Astrocyte (in vitro differentiated cells and primary cell): ENCODE measurements at regions not wholly inside any gene's neighbourhood (a gene's known extent, or its start where the extent isn't known, plus 50 kb on each side); places are given as distances from the start of the nearest gene placed in this dataset.
"Not testable (repeated sequence)": the region's sequence is repeated elsewhere in the genome, so short reads cannot be mapped to it uniquely, and the experiment has no call there.

ENCODE experiments used
- DNase-seq: peaks from one replicate; pipeline ENCODE4 v3.0.0-alpha.2; 2010; ENCODE audit warnings: low read depth
- FAIRE-seq: peaks from 2 replicates; lab custom pipeline; 2011; peaks lifted over from hg19 to GRCh38; lab: Jason Lieb, UNC
- H2AFZ ChIP-seq: 2 replicates; pipeline ENCODE4 v1.6.0; 2012; ENCODE audit warnings: low read depth, low read length, inconsistent platforms
- H3K27ac ChIP-seq: 2 replicates; pipeline ENCODE4 v1.5.1; 2011; ENCODE audit warnings: low read depth, low read length, inconsistent platforms
- H3K27me3 ChIP-seq: 2 replicates; pipeline ENCODE4 v1.6.0; 2011; ENCODE audit warnings: low read length, inconsistent platforms; ENCODE audit not compliant: insufficient read depth
- H3K36me3 ChIP-seq: 2 replicates; pipeline ENCODE4 v1.5.1; 2011; ENCODE audit warnings: low read length, inconsistent platforms; ENCODE audit not compliant: insufficient read depth
- H3K4me1 ChIP-seq: 2 replicates; pipeline ENCODE4 v1.5.1; 2011; ENCODE audit warnings: low read length, inconsistent platforms; ENCODE audit not compliant: insufficient read depth
- H3K4me2 ChIP-seq: 2 replicates; pipeline ENCODE4 v1.6.0; 2012; ENCODE audit warnings: low read length, inconsistent platforms
- H3K4me3 ChIP-seq: 2 replicates; pipeline ENCODE4 v1.5.1; 2011; ENCODE audit warnings: low read depth, mild to moderate bottlenecking, low read length, inconsistent platforms; ENCODE audit not compliant: insufficient read depth
- H3K79me2 ChIP-seq: 2 replicates; pipeline ENCODE4 v1.6.0; 2012; ENCODE audit warnings: mild to moderate bottlenecking, low read length, inconsistent platforms; ENCODE audit not compliant: insufficient read depth
- H3K9ac ChIP-seq: 2 replicates; pipeline ENCODE4 v1.6.0; 2012; ENCODE audit warnings: mild to moderate bottlenecking, low read length, inconsistent platforms
- H3K9me3 ChIP-seq: 2 replicates; pipeline ENCODE4 v1.5.1; 2012; ENCODE audit warnings: low read depth, mild to moderate bottlenecking, low read length, inconsistent platforms; ENCODE audit not compliant: insufficient read depth
- H4K20me1 ChIP-seq: 2 replicates; pipeline ENCODE4 v1.6.0; 2012; ENCODE audit warnings: low read length, inconsistent platforms; ENCODE audit not compliant: insufficient read depth
- H3K27ac Mint-ChIP-seq: one replicate; pipeline ENCODE4 v1.8.0; 2021; ENCODE audit warnings: mild to moderate bottlenecking, mixed read lengths; ENCODE audit not compliant: unreplicated experiment
- H3K27me3 Mint-ChIP-seq: one replicate; pipeline ENCODE4 v1.8.0; 2021; ENCODE audit warnings: low read depth, mixed read lengths; ENCODE audit not compliant: unreplicated experiment
- H3K36me3 Mint-ChIP-seq: one replicate; pipeline ENCODE4 v1.8.0; 2021; ENCODE audit warnings: low read depth, mixed read lengths; ENCODE audit not compliant: unreplicated experiment
- H3K4me1 Mint-ChIP-seq: one replicate; pipeline ENCODE4 v1.8.0; 2021; ENCODE audit warnings: low read depth, mixed read lengths; ENCODE audit not compliant: unreplicated experiment
- H3K4me3 Mint-ChIP-seq: one replicate; pipeline ENCODE4 v1.8.0; 2021; ENCODE audit warnings: mild to moderate bottlenecking, moderate library complexity, mixed read lengths; ENCODE audit not compliant: unreplicated experiment
- H3K9me3 Mint-ChIP-seq: one replicate; pipeline ENCODE4 v1.8.0; 2021; ENCODE audit warnings: mild to moderate bottlenecking, mixed read lengths; ENCODE audit not compliant: unreplicated experiment
- CTCF ChIP-seq: IDR thresholded peaks from 2 replicates; pipeline ENCODE4 v1.5.1; 2011; ENCODE audit warnings: low read depth, mild to moderate bottlenecking, inconsistent platforms, low read length, moderate library complexity; ENCODE audit not compliant: insufficient read depth
- EZH2 ChIP-seq: IDR thresholded peaks from 2 replicates; pipeline ENCODE4 v1.6.1; 2012; ENCODE audit warnings: mild to moderate bottlenecking, low read length, inconsistent platforms; ENCODE audit not compliant: insufficient read depth

GRCh38 chr1:232334811-232335210, 295.1 kb downstream of the SIPA1L2 start:
- Mint-ChIP-seq H3K27ac (no peak overlapping the region), H3K36me3 (no peaks in the 10 kb centered on the region), H3K9me3 (peaks cover 5% of the 10 kb centered on the region)

GRCh38 chr1:232334246-232334645, 295.7 kb downstream of the SIPA1L2 start:
- Histone ChIP-seq H3K4me3 (no peak overlapping the region), H2AFZ (no peak overlapping the region), H3K9ac (no peak overlapping the region), H3K79me2 (no peaks in the 10 kb centered on the region), H3K4me1 (no peaks in the 10 kb centered on the region), H3K9me3 (no peaks in the 10 kb centered on the region), H3K27me3 (peaks cover 5% of the 10 kb centered on the region), H4K20me1 (no peaks in the 10 kb centered on the region), H3K27ac (no peak overlapping the region), H3K4me2 (no peak overlapping the region), H3K36me3 (no peaks in the 10 kb centered on the region)
- H3K9me3 Mint-ChIP-seq: peaks cover 5% of the 10 kb centered on the region
- FAIRE-seq (no peak), DNase-seq (no peak)
- TF ChIP-seq EZH2: no peak
- TF ChIP-seq CTCF: no peak
- no peak overlapping the region for H3K27ac Mint-ChIP-seq
- H3K4me3 Mint-ChIP-seq: no peak overlapping the region
- no peaks in the 10 kb centered on the region for H3K36me3 Mint-ChIP-seq
- H3K27me3 Mint-ChIP-seq: peaks cover 32% of the 10 kb centered on the region
- peaks cover 4% of the 10 kb centered on the region for H3K4me1 Mint-ChIP-seq

More at GRCh38 chr1:232334811-232335210, 295.1 kb downstream of the SIPA1L2 start:
- no peak overlapping the region for H3K4me3 Mint-ChIP-seq
- H3K27me3 Mint-ChIP-seq: peaks cover 32% of the 10 kb centered on the region
- Histone ChIP-seq H3K27ac (no peak overlapping the region), H3K4me1 (no peaks in the 10 kb centered on the region), H3K4me2 (no peak overlapping the region), H3K36me3 (no peaks in the 10 kb centered on the region), H3K4me3 (no peak overlapping the region), H3K27me3 (peaks cover 5% of the 10 kb centered on the region), H4K20me1 (no peaks in the 10 kb centered on the region), H2AFZ (no peak overlapping the region), H3K79me2 (no peaks in the 10 kb centered on the region), H3K9ac (no peak overlapping the region), H3K9me3 (no peaks in the 10 kb centered on the region)
- H3K4me1 Mint-ChIP-seq: peaks cover 3% of the 10 kb centered on the region
- DNase-seq (no peak), FAIRE-seq (no peak)
- no peak for TF ChIP-seq CTCF
- no peak for TF ChIP-seq EZH2

GRCh38 chr1:232333419-232333767, 296.5 kb downstream of the SIPA1L2 start:
- Histone ChIP-seq H3K4me1 (no peaks in the 10 kb centered on the region), H3K4me2 (no peak overlapping the region), H3K27me3 (peaks cover 5% of the 10 kb centered on the region), H4K20me1 (no peaks in the 10 kb centered on the region), H3K36me3 (no peaks in the 10 kb centered on the region), H3K79me2 (no peaks in the 10 kb centered on the region), H3K4me3 (no peak overlapping the region), H3K9ac (no peak overlapping the region), H3K27ac (no peak overlapping the region), H2AFZ (no peak overlapping the region), H3K9me3 (no peaks in the 10 kb centered on the region)
- H3K4me3 Mint-ChIP-seq: no peak overlapping the region
- peaks cover 32% of the 10 kb centered on the region for H3K27me3 Mint-ChIP-seq
- FAIRE-seq (no peak), DNase-seq (no peak)
- no peaks in the 10 kb centered on the region for H3K36me3 Mint-ChIP-seq
- H3K9me3 Mint-ChIP-seq: peaks cover 5% of the 10 kb centered on the region
- H3K27ac Mint-ChIP-seq: no peak overlapping the region
- TF ChIP-seq CTCF (no peak), EZH2 (no peak)
- peaks cover 12% of the 10 kb centered on the region for H3K4me1 Mint-ChIP-seq

GRCh38 chr1:232332710-232333418, 297.1 kb downstream of the SIPA1L2 start:
- H3K4me3 Mint-ChIP-seq, FAIRE-seq, H3K27ac ChIP-seq: not testable (repeated sequence)

More at GRCh38 chr1:232332710-232333418, 297.1 kb downstream of the SIPA1L2 start:
- H3K36me3 ChIP-seq, H3K9me3 Mint-ChIP-seq, H3K27me3 ChIP-seq, H3K27ac Mint-ChIP-seq, H3K9ac ChIP-seq, H3K9me3 ChIP-seq, H3K4me2 ChIP-seq, DNase-seq, H3K79me2 ChIP-seq, H3K4me3 ChIP-seq, H4K20me1 ChIP-seq, H3K4me1 ChIP-seq, H3K36me3 Mint-ChIP-seq, H2AFZ ChIP-seq: not testable (repeated sequence)
- Mint-ChIP-seq H3K27me3 (peaks cover 29% of the 10 kb centered on the region), H3K4me1 (peaks cover 18% of the 10 kb centered on the region)
